GM23338 (cell line): ENCODE measurements at regions not wholly inside any gene's neighbourhood (a gene's known extent, or its start where the extent isn't known, plus 50 kb on each side); places are given as distances from the start of the nearest gene placed in this dataset.

ENCODE experiments used
- ATAC-seq: fragments of 200-7000 bp; cut with Tn5 transposase; 3 replicates; pipeline ENCODE4 v1.9.1; 2020
- DNase-seq: peaks from one replicate; pipeline ENCODE4 v3.0.0-alpha.2; 2015; ENCODE audit warnings: low spot score
- H2AFZ ChIP-seq: fragments of 200-600 bp; sonication (generic); 2 replicates; pipeline ENCODE4 v1.8.0; 2016; ENCODE audit warnings: antibody characterized with exemption, mild to moderate bottlenecking, moderate library complexity
- H3F3A ChIP-seq: fragments of 200-600 bp; sonication (generic); replicated peaks from 2 replicates; pipeline ENCODE4 v1.8.0; 2017; ENCODE audit warnings: antibody characterized with exemption, mixed run types, low read depth
- H3K27ac ChIP-seq: fragments of 200-600 bp; sonication (generic); 2 replicates; pipeline ENCODE4 v1.6.1; 2016; ENCODE audit warnings: low read depth
- H3K27me3 ChIP-seq: fragments of 200-600 bp; sonication (generic); 2 replicates; pipeline ENCODE4 v1.8.0; 2016; ENCODE audit warnings: mild to moderate bottlenecking, mixed run types, moderate library complexity; ENCODE audit not compliant: insufficient read depth
- H3K36me3 ChIP-seq: fragments of 200-600 bp; sonication (generic); 2 replicates; pipeline ENCODE4 v1.8.0; 2016; ENCODE audit warnings: mild to moderate bottlenecking; ENCODE audit not compliant: insufficient read depth
- H3K4me1 ChIP-seq: fragments of 200-600 bp; sonication (generic); 2 replicates; pipeline ENCODE4 v1.8.0; 2016; ENCODE audit warnings: mild to moderate bottlenecking, moderate library complexity; ENCODE audit not compliant: insufficient read depth
- H3K4me2 ChIP-seq: fragments of 200-600 bp; sonication (generic); 2 replicates; pipeline ENCODE4 v1.7.1; 2017; ENCODE audit warnings: mixed run types
- H3K4me3 ChIP-seq: fragments of 200-600 bp; sonication (generic); 2 replicates; pipeline ENCODE4 v1.6.1; 2016; ENCODE audit warnings: mixed run types
- H3K79me2 ChIP-seq: fragments of 200-600 bp; sonication (generic); replicated peaks from 2 replicates; pipeline ENCODE4 v1.8.0; 2017; ENCODE audit warnings: mild to moderate bottlenecking; ENCODE audit not compliant: insufficient read depth
- H3K9me2 ChIP-seq: fragments of 200-600 bp; sonication (generic); 2 replicates; pipeline ENCODE4 v1.8.0; 2017; ENCODE audit not compliant: insufficient read depth
- H4K20me1 ChIP-seq: fragments of 200-600 bp; sonication (generic); replicated peaks from 2 replicates; pipeline ENCODE4 v1.8.0; 2017; ENCODE audit warnings: mild to moderate bottlenecking; ENCODE audit not compliant: insufficient read depth
- H3K27ac Mint-ChIP-seq: 2 replicates; pipeline ENCODE4 v1.8.0; 2020; ENCODE audit warnings: inconsistent platforms, mild to moderate bottlenecking, moderate library complexity, mixed read lengths
- H3K27me3 Mint-ChIP-seq: 3 replicates; pipeline ENCODE4 v1.8.0; 2022; ENCODE audit warnings: low read depth, mild to moderate bottlenecking, moderate library complexity, mixed read lengths, inconsistent platforms; ENCODE audit not compliant: insufficient read depth, poor library complexity
- H3K36me3 Mint-ChIP-seq: 3 replicates; pipeline ENCODE4 v1.8.0; 2021; ENCODE audit warnings: low read depth, mild to moderate bottlenecking, inconsistent platforms, moderate library complexity, mixed read lengths
- H3K4me1 Mint-ChIP-seq: 3 replicates; pipeline ENCODE4 v1.8.0; 2020; ENCODE audit warnings: mild to moderate bottlenecking, inconsistent platforms, mixed read lengths
- H3K4me3 Mint-ChIP-seq: 3 replicates; pipeline ENCODE4 v1.8.0; 2021; ENCODE audit warnings: moderate library complexity, mild to moderate bottlenecking, inconsistent platforms, mixed read lengths
- H3K9me3 Mint-ChIP-seq: 3 replicates; pipeline ENCODE4 v1.8.0; 2020; ENCODE audit warnings: moderate library complexity, mild to moderate bottlenecking, inconsistent platforms, mixed read lengths
- CREB1 ChIP-seq: fragments of 250-450 bp; sonication (Bioruptor Pico); IDR thresholded peaks from 2 replicates; pipeline ENCODE4 v1.5.0; 2020; ENCODE audit warnings: low read depth, mild to moderate bottlenecking, moderate library complexity
- EZH2phosphoT487 ChIP-seq: fragments of 200-600 bp; sonication (generic); IDR thresholded peaks from one replicate; pipeline ENCODE4 v1.8.1; 2018; ENCODE audit warnings: antibody characterized with exemption; ENCODE audit not compliant: unreplicated experiment
- JUNB ChIP-seq: IDR thresholded peaks from one replicate; pipeline ENCODE4 v1.6.1; 2016; ENCODE audit warnings: antibody characterized with exemption; ENCODE audit not compliant: unreplicated experiment
- NANOG ChIP-seq: IDR thresholded peaks from 2 replicates; pipeline ENCODE4 v1.6.1; 2016; ENCODE audit warnings: antibody characterized with exemption, borderline replicate concordance
- POLR2AphosphoS5 ChIP-seq: IDR thresholded peaks from 2 replicates; pipeline ENCODE4 v1.6.1; 2016; ENCODE audit warnings: antibody characterized with exemption, low read depth
- STAT1 ChIP-seq: IDR thresholded peaks from one replicate; pipeline ENCODE4 v1.6.1; 2016; ENCODE audit warnings: antibody characterized with exemption; ENCODE audit not compliant: unreplicated experiment
- ZNF114 ChIP-seq: fragments of 250-450 bp; sonication (Bioruptor Pico); IDR thresholded peaks from 2 replicates; pipeline ENCODE4 v1.5.0; 2020; ENCODE audit warnings: mild to moderate bottlenecking, moderate library complexity
- ZNF331 ChIP-seq: fragments of 250-450 bp; sonication (Bioruptor Pico); IDR thresholded peaks from 2 replicates; pipeline ENCODE4 v1.5.0; 2020; ENCODE audit warnings: low read depth, mild to moderate bottlenecking, moderate library complexity
- TF ChIP-seq, protein P1 (sequence below): IDR thresholded peaks from 2 replicates; pipeline ENCODE4 v1.6.1; 2016; ENCODE audit warnings: antibody characterized with exemption
- TF ChIP-seq, protein P2 (sequence below), 2 experiments: fragments of 200-600 bp in 1 of 2; sonication (generic) in 1 of 2; conservative IDR thresholded peaks; 2 replicates each; pipeline versions ENCODE4 v1.5.1 to v1.6.1; 2016 to 2017; ENCODE audit warnings: antibody characterized with exemption in 2 of 2, low read depth in 2 of 2, mild to moderate bottlenecking in 2 of 2, moderate library complexity in 1 of 2
- TF ChIP-seq, protein P3 (sequence below): fragments of 250-450 bp; sonication (Bioruptor Pico); IDR thresholded peaks from 2 replicates; pipeline ENCODE4 v1.5.0; 2020; ENCODE audit warnings: mild to moderate bottlenecking, moderate library complexity
- TF ChIP-seq, protein P4 (sequence below): IDR thresholded peaks from one replicate; pipeline ENCODE4 v1.6.1; 2018; ENCODE audit warnings: antibody characterized with exemption; ENCODE audit not compliant: unreplicated experiment

DNA sequence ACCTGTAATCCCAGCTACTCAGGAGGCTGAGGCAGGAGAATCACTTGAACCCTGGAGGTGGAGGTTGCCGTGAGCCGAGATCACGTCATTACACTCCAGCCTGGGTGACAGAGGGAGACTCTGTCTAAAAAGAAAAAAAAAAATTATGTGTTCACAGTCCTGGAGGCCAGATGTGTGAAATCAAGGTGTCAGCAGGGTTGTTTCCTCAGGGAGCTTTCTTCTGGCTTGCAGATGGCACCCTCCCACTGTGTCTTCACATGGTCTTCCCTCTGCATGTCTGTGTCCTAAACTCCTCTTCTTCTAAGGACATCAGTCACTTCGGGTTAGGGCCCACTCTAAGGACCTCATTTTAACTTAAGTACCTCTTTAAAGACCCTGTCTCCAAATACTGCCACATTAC, 56.1 kb upstream of the UBE2E1 start:
- H3K27ac Mint-ChIP-seq = no peak overlapping the region
- H3K27ac ChIP-seq = no peak overlapping the region

More for the DNA sequence above, 56.1 kb upstream of the UBE2E1 start:
- no peaks in the 10 kb centered on the region for H3K36me3 ChIP-seq
- no peaks in the 10 kb centered on the region; the same call in 2 of the 3 replicates for H3K9me3 Mint-ChIP-seq
- TF ChIP-seq, protein P1, sequence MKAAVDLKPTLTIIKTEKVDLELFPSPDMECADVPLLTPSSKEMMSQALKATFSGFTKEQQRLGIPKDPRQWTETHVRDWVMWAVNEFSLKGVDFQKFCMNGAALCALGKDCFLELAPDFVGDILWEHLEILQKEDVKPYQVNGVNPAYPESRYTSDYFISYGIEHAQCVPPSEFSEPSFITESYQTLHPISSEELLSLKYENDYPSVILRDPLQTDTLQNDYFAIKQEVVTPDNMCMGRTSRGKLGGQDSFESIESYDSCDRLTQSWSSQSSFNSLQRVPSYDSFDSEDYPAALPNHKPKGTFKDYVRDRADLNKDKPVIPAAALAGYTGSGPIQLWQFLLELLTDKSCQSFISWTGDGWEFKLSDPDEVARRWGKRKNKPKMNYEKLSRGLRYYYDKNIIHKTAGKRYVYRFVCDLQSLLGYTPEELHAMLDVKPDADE = no peak
- TF ChIP-seq CREB1 (no peak), STAT1 (no peak), NANOG (no peak), ZNF331 (no peak), EZH2phosphoT487 (no peak), JUNB (no peak), ZNF114 (CRISPR knock-in tag) (no peak), POLR2AphosphoS5 (no peak)
- TF ChIP-seq, protein P2, sequence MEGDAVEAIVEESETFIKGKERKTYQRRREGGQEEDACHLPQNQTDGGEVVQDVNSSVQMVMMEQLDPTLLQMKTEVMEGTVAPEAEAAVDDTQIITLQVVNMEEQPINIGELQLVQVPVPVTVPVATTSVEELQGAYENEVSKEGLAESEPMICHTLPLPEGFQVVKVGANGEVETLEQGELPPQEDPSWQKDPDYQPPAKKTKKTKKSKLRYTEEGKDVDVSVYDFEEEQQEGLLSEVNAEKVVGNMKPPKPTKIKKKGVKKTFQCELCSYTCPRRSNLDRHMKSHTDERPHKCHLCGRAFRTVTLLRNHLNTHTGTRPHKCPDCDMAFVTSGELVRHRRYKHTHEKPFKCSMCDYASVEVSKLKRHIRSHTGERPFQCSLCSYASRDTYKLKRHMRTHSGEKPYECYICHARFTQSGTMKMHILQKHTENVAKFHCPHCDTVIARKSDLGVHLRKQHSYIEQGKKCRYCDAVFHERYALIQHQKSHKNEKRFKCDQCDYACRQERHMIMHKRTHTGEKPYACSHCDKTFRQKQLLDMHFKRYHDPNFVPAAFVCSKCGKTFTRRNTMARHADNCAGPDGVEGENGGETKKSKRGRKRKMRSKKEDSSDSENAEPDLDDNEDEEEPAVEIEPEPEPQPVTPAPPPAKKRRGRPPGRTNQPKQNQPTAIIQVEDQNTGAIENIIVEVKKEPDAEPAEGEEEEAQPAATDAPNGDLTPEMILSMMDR (conservative IDR thresholded peaks at IDR 0.05; ENCODE audit: low read depth in 2 of 2) = no peak
- TF ChIP-seq, protein P3, sequence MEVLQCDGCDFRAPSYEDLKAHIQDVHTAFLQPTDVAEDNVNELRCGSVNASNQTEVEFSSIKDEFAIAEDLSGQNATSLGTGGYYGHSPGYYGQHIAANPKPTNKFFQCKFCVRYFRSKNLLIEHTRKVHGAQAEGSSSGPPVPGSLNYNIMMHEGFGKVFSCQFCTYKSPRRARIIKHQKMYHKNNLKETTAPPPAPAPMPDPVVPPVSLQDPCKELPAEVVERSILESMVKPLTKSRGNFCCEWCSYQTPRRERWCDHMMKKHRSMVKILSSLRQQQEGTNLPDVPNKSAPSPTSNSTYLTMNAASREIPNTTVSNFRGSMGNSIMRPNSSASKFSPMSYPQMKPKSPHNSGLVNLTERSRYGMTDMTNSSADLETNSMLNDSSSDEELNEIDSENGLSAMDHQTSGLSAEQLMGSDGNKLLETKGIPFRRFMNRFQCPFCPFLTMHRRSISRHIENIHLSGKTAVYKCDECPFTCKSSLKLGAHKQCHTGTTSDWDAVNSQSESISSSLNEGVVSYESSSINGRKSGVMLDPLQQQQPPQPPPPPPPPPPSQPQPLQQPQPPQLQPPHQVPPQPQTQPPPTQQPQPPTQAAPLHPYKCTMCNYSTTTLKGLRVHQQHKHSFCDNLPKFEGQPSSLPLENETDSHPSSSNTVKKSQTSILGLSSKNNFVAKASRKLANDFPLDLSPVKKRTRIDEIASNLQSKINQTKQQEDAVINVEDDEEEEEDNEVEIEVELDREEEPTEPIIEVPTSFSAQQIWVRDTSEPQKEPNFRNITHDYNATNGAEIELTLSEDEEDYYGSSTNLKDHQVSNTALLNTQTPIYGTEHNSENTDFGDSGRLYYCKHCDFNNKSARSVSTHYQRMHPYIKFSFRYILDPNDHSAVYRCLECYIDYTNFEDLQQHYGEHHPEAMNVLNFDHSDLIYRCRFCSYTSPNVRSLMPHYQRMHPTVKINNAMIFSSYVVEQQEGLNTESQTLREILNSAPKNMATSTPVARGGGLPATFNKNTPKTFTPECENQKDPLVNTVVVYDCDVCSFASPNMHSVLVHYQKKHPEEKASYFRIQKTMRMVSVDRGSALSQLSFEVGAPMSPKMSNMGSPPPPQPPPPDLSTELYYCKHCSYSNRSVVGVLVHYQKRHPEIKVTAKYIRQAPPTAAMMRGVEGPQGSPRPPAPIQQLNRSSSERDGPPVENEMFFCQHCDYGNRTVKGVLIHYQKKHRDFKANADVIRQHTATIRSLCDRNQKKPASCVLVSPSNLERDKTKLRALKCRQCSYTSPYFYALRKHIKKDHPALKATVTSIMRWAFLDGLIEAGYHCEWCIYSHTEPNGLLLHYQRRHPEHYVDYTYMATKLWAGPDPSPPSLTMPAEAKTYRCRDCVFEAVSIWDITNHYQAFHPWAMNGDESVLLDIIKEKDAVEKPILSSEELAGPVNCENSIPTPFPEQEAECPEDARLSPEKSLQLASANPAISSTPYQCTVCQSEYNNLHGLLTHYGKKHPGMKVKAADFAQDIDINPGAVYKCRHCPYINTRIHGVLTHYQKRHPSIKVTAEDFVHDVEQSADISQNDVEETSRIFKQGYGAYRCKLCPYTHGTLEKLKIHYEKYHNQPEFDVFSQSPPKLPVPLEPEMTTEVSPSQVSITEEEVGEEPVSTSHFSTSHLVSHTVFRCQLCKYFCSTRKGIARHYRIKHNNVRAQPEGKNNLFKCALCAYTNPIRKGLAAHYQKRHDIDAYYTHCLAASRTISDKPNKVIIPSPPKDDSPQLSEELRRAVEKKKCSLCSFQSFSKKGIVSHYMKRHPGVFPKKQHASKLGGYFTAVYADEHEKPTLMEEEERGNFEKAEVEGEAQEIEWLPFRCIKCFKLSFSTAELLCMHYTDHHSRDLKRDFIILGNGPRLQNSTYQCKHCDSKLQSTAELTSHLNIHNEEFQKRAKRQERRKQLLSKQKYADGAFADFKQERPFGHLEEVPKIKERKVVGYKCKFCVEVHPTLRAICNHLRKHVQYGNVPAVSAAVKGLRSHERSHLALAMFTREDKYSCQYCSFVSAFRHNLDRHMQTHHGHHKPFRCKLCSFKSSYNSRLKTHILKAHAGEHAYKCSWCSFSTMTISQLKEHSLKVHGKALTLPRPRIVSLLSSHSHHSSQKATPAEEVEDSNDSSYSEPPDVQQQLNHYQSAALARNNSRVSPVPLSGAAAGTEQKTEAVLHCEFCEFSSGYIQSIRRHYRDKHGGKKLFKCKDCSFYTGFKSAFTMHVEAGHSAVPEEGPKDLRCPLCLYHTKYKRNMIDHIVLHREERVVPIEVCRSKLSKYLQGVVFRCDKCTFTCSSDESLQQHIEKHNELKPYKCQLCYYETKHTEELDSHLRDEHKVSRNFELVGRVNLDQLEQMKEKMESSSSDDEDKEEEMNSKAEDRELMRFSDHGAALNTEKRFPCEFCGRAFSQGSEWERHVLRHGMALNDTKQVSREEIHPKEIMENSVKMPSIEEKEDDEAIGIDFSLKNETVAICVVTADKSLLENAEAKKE = no peak
- TF ChIP-seq, protein P4, sequence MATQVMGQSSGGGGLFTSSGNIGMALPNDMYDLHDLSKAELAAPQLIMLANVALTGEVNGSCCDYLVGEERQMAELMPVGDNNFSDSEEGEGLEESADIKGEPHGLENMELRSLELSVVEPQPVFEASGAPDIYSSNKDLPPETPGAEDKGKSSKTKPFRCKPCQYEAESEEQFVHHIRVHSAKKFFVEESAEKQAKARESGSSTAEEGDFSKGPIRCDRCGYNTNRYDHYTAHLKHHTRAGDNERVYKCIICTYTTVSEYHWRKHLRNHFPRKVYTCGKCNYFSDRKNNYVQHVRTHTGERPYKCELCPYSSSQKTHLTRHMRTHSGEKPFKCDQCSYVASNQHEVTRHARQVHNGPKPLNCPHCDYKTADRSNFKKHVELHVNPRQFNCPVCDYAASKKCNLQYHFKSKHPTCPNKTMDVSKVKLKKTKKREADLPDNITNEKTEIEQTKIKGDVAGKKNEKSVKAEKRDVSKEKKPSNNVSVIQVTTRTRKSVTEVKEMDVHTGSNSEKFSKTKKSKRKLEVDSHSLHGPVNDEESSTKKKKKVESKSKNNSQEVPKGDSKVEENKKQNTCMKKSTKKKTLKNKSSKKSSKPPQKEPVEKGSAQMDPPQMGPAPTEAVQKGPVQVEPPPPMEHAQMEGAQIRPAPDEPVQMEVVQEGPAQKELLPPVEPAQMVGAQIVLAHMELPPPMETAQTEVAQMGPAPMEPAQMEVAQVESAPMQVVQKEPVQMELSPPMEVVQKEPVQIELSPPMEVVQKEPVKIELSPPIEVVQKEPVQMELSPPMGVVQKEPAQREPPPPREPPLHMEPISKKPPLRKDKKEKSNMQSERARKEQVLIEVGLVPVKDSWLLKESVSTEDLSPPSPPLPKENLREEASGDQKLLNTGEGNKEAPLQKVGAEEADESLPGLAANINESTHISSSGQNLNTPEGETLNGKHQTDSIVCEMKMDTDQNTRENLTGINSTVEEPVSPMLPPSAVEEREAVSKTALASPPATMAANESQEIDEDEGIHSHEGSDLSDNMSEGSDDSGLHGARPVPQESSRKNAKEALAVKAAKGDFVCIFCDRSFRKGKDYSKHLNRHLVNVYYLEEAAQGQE = no peak
- H3K27me3 Mint-ChIP-seq = peaks cover 14% of the 10 kb centered on the region
- H3K36me3 Mint-ChIP-seq = no peaks in the 10 kb centered on the region
- no peak overlapping the region for H3K4me3 ChIP-seq
- H3F3A ChIP-seq = 0 out of 2 replicates have a peak, but pooled peaks cover 4% of the 10 kb centered on the region
- H3K79me2 ChIP-seq = no peaks in the 10 kb centered on the region
- no peak overlapping the region for H2AFZ ChIP-seq
- no peak overlapping the region for H3K4me2 ChIP-seq
- H3K4me1 Mint-ChIP-seq = peaks cover 55% of the 10 kb centered on the region
- no peak for DNase-seq
- no peaks in the 10 kb centered on the region for H4K20me1 ChIP-seq
- H3K4me3 Mint-ChIP-seq = no peak overlapping the region
- H3K9me2 ChIP-seq = no peaks in the 10 kb centered on the region
- no peak for ATAC-seq
- H3K27me3 ChIP-seq = peaks cover 26% of the 10 kb centered on the region
- peaks cover 53% of the 10 kb centered on the region for H3K4me1 ChIP-seq
